Stomach smooth muscle (tissue), 2 donors: ENCODE measurements at regions not wholly inside any gene's neighbourhood (a gene's known extent, or its start where the extent isn't known, plus 50 kb on each side); places are given as distances from the start of the nearest gene placed in this dataset.

ENCODE experiments used
- H3K27ac ChIP-seq: one replicate; pipeline ENCODE4 v1.7.0; 2013; ENCODE audit warnings: mild to moderate bottlenecking, low read length, inconsistent platforms
- H3K27me3 ChIP-seq, 2 donors: one replicate each; pipeline ENCODE4 v1.7.0; 2013; ENCODE audit warnings: low read length in 2 of 2; ENCODE audit not compliant: insufficient read depth in 2 of 2, control insufficient read depth in 1 of 2
- H3K36me3 ChIP-seq, 2 donors: one replicate each; pipeline ENCODE4 v1.7.0; 2013; ENCODE audit warnings: low read length in 2 of 2; ENCODE audit not compliant: control insufficient read depth in 2 of 2, insufficient read depth in 2 of 2
- H3K4me1 ChIP-seq: one replicate; pipeline ENCODE4 v1.7.0; 2013; ENCODE audit warnings: low read length; ENCODE audit not compliant: control insufficient read depth, insufficient read depth
- H3K4me3 ChIP-seq, 2 donors: one replicate each; pipeline ENCODE4 v1.7.0; 2013; ENCODE audit warnings: low read length in 2 of 2
- H3K9ac ChIP-seq, 2 donors: one replicate each; pipeline ENCODE4 v1.7.0; 2013; ENCODE audit warnings: low read length in 2 of 2, mild to moderate bottlenecking in 1 of 2
- H3K9me3 ChIP-seq, 2 donors: one replicate each; pipeline ENCODE4 v1.7.0; 2013; ENCODE audit warnings: low read length in 2 of 2; ENCODE audit not compliant: control insufficient read depth in 2 of 2
- donor health status: healthy.
- donor health status: Pancreatic carcinoma.

GRCh38 chr16:17666293-17666692, 195.5 kb upstream of the XYLT1 start:
- Histone ChIP-seq H3K36me3 (no peaks in the 10 kb centered on the region), H3K27ac (no peak overlapping the region), H3K27me3 (no peaks in the 10 kb centered on the region), H3K4me1 (no peaks in the 10 kb centered on the region), H3K4me3 (no peak overlapping the region), H3K9me3 (no peaks in the 10 kb centered on the region), H3K9ac (no peak overlapping the region)

GRCh38 chr16:17658881-17659280, 188.1 kb upstream of the XYLT1 start:
- Histone ChIP-seq H3K4me3 (no peak overlapping the region), H3K9ac (no peak overlapping the region), H3K9me3 (no peaks in the 10 kb centered on the region), H3K36me3 (no peaks in the 10 kb centered on the region), H3K4me1 (no peaks in the 10 kb centered on the region), H3K27ac (no peak overlapping the region), H3K27me3 (peaks cover 0 to 5% of the 10 kb centered on the region in 2 donors)

DNA sequence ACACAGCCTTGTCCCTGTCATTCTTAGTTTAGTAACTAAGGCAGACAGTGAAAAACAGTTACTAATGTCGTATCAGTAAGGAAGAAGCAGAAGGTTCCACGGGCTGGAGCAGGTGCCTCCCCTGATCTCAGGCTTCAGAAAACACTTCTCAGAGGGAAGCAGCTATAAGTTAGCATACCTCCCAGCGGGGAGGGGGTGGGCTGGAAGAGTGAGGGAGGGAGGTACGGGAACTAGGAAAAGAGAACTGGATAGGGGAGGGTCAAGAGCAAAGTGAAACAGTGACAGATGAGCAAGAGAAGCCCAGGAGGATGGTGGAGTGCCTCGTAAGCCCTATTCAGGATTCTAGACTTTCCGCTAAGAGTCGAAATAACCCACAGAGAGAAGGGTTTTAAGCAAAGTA, 186.3 kb upstream of the XYLT1 start:
- Histone ChIP-seq H3K4me1 (no peaks in the 10 kb centered on the region), H3K9me3 (no peaks in the 10 kb centered on the region), H3K27ac (no peak overlapping the region), H3K4me3 (no peak overlapping the region), H3K9ac (no peak overlapping the region), H3K27me3 (peaks cover 0 to 7% of the 10 kb centered on the region in 2 donors), H3K36me3 (no peaks in the 10 kb centered on the region)

- no peak overlapping the region for H3K4me3 ChIP-seq
- no peak overlapping the region for H3K9ac ChIP-seq
- no peaks in the 10 kb centered on the region for H3K4me1 ChIP-seq
- no peaks in the 10 kb centered on the region for H3K9me3 ChIP-seq
- no peaks in the 10 kb centered on the region for H3K36me3 ChIP-seq
- no peak overlapping the region for H3K27ac ChIP-seq
- H3K27me3 ChIP-seq: peaks cover 0 to 9% of the 10 kb centered on the region in 2 donors
Observed at GRCh38 chr16:17654571-17654970, 183.8 kb upstream of the XYLT1 start.

- no peak overlapping the region for H3K4me3 ChIP-seq
- no peaks in the 10 kb centered on the region for H3K36me3 ChIP-seq
- no peaks in the 10 kb centered on the region for H3K9me3 ChIP-seq
- no peaks in the 10 kb centered on the region for H3K4me1 ChIP-seq
- H3K9ac ChIP-seq: no peak overlapping the region
- no peak overlapping the region for H3K27ac ChIP-seq
- peaks cover 0 to 9% of the 10 kb centered on the region in 2 donors for H3K27me3 ChIP-seq
Observed at GRCh38 chr16:17654142-17654541, 183.4 kb upstream of the XYLT1 start.

- Histone ChIP-seq H3K4me3 (no peak overlapping the region), H3K36me3 (no peaks in the 10 kb centered on the region), H3K27ac (no peak overlapping the region), H3K9ac (no peak overlapping the region), H3K9me3 (peaks cover 0 to 4% of the 10 kb centered on the region in 2 donors), H3K4me1 (no peaks in the 10 kb centered on the region), H3K27me3 (peaks cover 0 to 4% of the 10 kb centered on the region in 2 donors)
Observed at GRCh38 chr16:17647879-17648872, 177.4 kb upstream of the XYLT1 start.

DNA sequence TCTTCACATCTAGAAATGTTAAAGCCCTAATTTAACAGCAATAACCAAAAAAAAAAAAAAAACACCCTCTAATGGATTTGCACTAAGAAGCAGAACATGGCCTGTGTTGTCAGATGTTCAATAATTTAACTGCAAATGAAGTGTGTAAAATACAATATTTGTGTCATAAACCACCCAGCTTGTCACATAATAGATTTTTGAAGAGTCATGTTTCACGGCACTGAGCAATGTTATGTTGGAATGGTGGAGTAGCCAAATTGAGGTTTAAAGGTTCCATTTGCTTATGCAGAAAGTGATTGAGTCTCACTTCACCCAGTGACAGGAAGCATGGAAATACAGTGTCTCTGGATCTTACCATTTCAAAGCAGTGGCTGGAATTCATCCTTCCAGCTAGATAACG, 173.2 kb upstream of the XYLT1 start:
- H3K27ac ChIP-seq: no peak overlapping the region
- no peaks in the 10 kb centered on the region for H3K36me3 ChIP-seq
- H3K4me1 ChIP-seq: no peaks in the 10 kb centered on the region
- peaks cover 0 to 4% of the 10 kb centered on the region in 2 donors for H3K9me3 ChIP-seq
- no peak overlapping the region for H3K9ac ChIP-seq
- H3K4me3 ChIP-seq: no peak overlapping the region
- H3K27me3 ChIP-seq: peaks cover 0 to 2% of the 10 kb centered on the region in 2 donors

DNA sequence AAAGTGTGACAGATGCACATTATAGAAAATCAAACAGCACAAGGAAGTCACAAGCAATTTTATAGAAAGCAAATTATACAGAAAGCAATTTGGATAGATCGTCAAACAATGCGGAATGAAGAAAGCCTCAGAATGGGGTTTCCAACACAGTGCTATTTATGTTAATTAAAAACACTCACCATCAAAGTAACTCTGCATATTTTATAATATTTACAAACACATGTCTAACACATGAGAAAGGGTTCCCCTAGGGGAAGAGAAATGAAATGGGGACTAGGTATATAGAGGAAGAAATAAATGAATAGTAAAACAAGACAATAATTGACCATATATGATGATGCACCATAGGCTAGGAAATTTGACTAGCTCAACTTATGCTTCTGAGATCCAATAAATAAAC, 171.2 kb upstream of the XYLT1 start:
- Histone ChIP-seq H3K36me3 (no peaks in the 10 kb centered on the region), H3K27ac (no peak overlapping the region), H3K4me1 (no peaks in the 10 kb centered on the region), H3K9me3 (peaks cover 0 to 4% of the 10 kb centered on the region in 2 donors), H3K9ac (no peak overlapping the region), H3K4me3 (no peak overlapping the region), H3K27me3 (peaks cover 0 to 4% of the 10 kb centered on the region in 2 donors)

GRCh38 chr16:17638134-17638533, 167.4 kb upstream of the XYLT1 start:
- Histone ChIP-seq H3K27me3 (peaks cover 0 to 2% of the 10 kb centered on the region in 2 donors), H3K27ac (no peak overlapping the region), H3K36me3 (no peaks in the 10 kb centered on the region), H3K4me3 (no peak overlapping the region), H3K9me3 (no peaks in the 10 kb centered on the region), H3K9ac (no peak overlapping the region), H3K4me1 (no peaks in the 10 kb centered on the region)

- peaks cover 4 to 5% of the 10 kb centered on the region in 2 donors for H3K27me3 ChIP-seq
- H3K36me3 ChIP-seq: no peaks in the 10 kb centered on the region
- H3K4me1 ChIP-seq: no peaks in the 10 kb centered on the region
- no peak overlapping the region for H3K4me3 ChIP-seq
- no peaks in the 10 kb centered on the region for H3K9me3 ChIP-seq
- H3K27ac ChIP-seq: no peak overlapping the region
- no peak overlapping the region for H3K9ac ChIP-seq
Observed at GRCh38 chr16:17635183-17635582, 164.4 kb upstream of the XYLT1 start.
